GM18907 (cell line): ENCODE measurements at regions not wholly inside any gene's neighbourhood (a gene's known extent, or its start where the extent isn't known, plus 50 kb on each side); places are given as distances from the start of the nearest gene placed in this dataset.
A peak's percentile ranks its signal among the peaks of the same experiment; 100 is the strongest.
"Not testable (repeated sequence)": the region's sequence is repeated elsewhere in the genome, so short reads cannot be mapped to it uniquely, and the experiment has no call there.

Experiments used
- ATAC-seq: cut with Tn5 transposase; IDR thresholded peaks from one replicate; pipeline ENCODE4 v1.9.1; 2021; ENCODE audit warnings: mild to moderate bottlenecking, moderate library complexity; ENCODE audit not compliant: unreplicated experiment

- ATAC-seq = no peak
Observed at GRCh38 chr20:17873410-17874270, 95.0 kb downstream of the SNX5 start.

GRCh38 chr20:17872959-17873358, 95.6 kb downstream of the SNX5 start:
- ATAC-seq = no peak

- no peak for ATAC-seq
Observed at GRCh38 chr20:17872434-17872833, 96.2 kb downstream of the SNX5 start.

GRCh38 chr20:17871886-17872285, 96.7 kb downstream of the SNX5 start:
- no peak for ATAC-seq

GRCh38 chr20:17871181-17871580, 97.4 kb downstream of the SNX5 start:
- ATAC-seq = no peak

GRCh38 chr20:17870086-17870740, 98.4 kb downstream of the SNX5 start:
- ATAC-seq = no peak

- no peak for ATAC-seq
Observed at GRCh38 chr20:17869295-17869994, 99.1 kb downstream of the SNX5 start.

GRCh38 chr20:17868700-17869231, 99.8 kb downstream of the SNX5 start:
- no peak for ATAC-seq

GRCh38 chr20:17868151-17868550, 100.4 kb downstream of the SNX5 start:
- ATAC-seq = no peak

- no peak for ATAC-seq
Observed at GRCh38 chr20:17867131-17867925, 101.3 kb downstream of the SNX5 start.

- no peak for ATAC-seq
Observed at GRCh38 chr20:17866234-17867001, 102.2 kb downstream of the SNX5 start.

GRCh38 chr20:17863577-17864292, 104.9 kb downstream of the SNX5 start:
- ATAC-seq = no peak

- ATAC-seq = no peak
Observed at GRCh38 chr20:17863209-17863576, 105.4 kb downstream of the SNX5 start.

GRCh38 chr20:17862171-17862570, 106.4 kb downstream of the SNX5 start:
- no peak for ATAC-seq

GRCh38 chr20:17861620-17862019, 107.0 kb downstream of the SNX5 start:
- ATAC-seq = not testable (repeated sequence)

- ATAC-seq = no peak
Observed at GRCh38 chr20:17860301-17861197, 108.0 kb downstream of the SNX5 start.

- peak; percentile 33 for ATAC-seq
Observed at GRCh38 chr20:17859616-17860232, 108.9 kb downstream of the SNX5 start.
